OCI-LY7 (cell line): ENCODE measurements at regions not wholly inside any gene's neighbourhood (a gene's known extent, or its start where the extent isn't known, plus 50 kb on each side); places are given as distances from the start of the nearest gene placed in this dataset. TPM values are rescaled to one million over a fixed set of nuclear protein-coding genes. Genes with fewer than 3 reads are reported as not detected.

Experiments
- BruUV-seq: library from RNA; stranded (reverse); fragments of 400-500 nt; replicated peaks from 2 replicates; lab custom pipeline; 2021; lab: Mats Ljungman, UMichigan
- CTCF ChIA-PET: fragments of 300-600 bp; sonication (Branson Sonifier 250); formaldehyde crosslinking; loops from one replicate; lab custom pipeline; 2022; ENCODE audit warnings: antibody characterized with exemption; ENCODE audit not compliant: unreplicated experiment; lab: Charles Lee
- POLR2A ChIA-PET: fragments of 300-600 bp; sonication (Branson Sonifier 250); formaldehyde crosslinking; loops from one replicate; lab custom pipeline; 2022; ENCODE audit warnings: antibody characterized with exemption; lab: Charles Lee
- DNase-seq: peaks from one replicate; pipeline ENCODE4 v3.0.0-alpha.2; 2015; ENCODE audit warnings: low spot score
- H2AFZ ChIP-seq: fragments of 200-600 bp; sonication (generic), shearing (Covaris generic); 2 replicates; pipeline ENCODE4 v1.6.1; 2014; ENCODE audit warnings: mild to moderate bottlenecking, antibody characterized with exemption, low read length, moderate library complexity
- H3K27ac ChIP-seq: fragments of 200-600 bp; sonication (generic); 2 replicates; pipeline ENCODE4 v1.5.1; 2014; ENCODE audit warnings: mixed run types, low read depth, mild to moderate bottlenecking, moderate library complexity, low read length, inconsistent platforms; ENCODE audit not compliant: poor library complexity, severe bottlenecking
- H3K36me3 ChIP-seq: fragments of 200-600 bp; sonication (generic); 2 replicates; pipeline ENCODE4 v1.6.1; 2014; ENCODE audit warnings: mild to moderate bottlenecking, antibody characterized with exemption, low read length, moderate library complexity, mixed read lengths; ENCODE audit not compliant: insufficient read depth
- H3K4me1 ChIP-seq: fragments of 200-600 bp; sonication (generic); 2 replicates; pipeline ENCODE4 v1.5.1; 2014; ENCODE audit warnings: mild to moderate bottlenecking, low read length; ENCODE audit not compliant: insufficient read depth, poor library complexity, severe bottlenecking
- H3K4me2 ChIP-seq: fragments of 200-600 bp; sonication (generic); 2 replicates; pipeline ENCODE4 v1.6.1; 2014; ENCODE audit warnings: mild to moderate bottlenecking, low read length
- H3K4me3 ChIP-seq: fragments of 200-600 bp; sonication (generic); 2 replicates; pipeline ENCODE4 v1.5.1; 2014; ENCODE audit warnings: mild to moderate bottlenecking, low read depth, low read length; ENCODE audit not compliant: poor library complexity, severe bottlenecking
- H3K79me2 ChIP-seq: fragments of 200-600 bp; sonication (generic); 2 replicates; pipeline ENCODE4 v1.6.1; 2016; ENCODE audit warnings: low read depth, mild to moderate bottlenecking, low read length, moderate library complexity, mixed read lengths; ENCODE audit not compliant: insufficient read depth
- H3K9me2 ChIP-seq: fragments of 200-600 bp; sonication (generic); 2 replicates; pipeline ENCODE4 v1.6.1; 2016; ENCODE audit warnings: mild to moderate bottlenecking, low read length, mixed read lengths; ENCODE audit not compliant: insufficient read depth
- H3K9me3 ChIP-seq: fragments of 200-600 bp; sonication (generic); 2 replicates; pipeline ENCODE4 v1.6.1; 2014; ENCODE audit warnings: mild to moderate bottlenecking, mixed run types, low read length, mixed read lengths
- H4K20me1 ChIP-seq: fragments of 200-600 bp; sonication (generic); 2 replicates; pipeline ENCODE4 v1.6.1; 2014; ENCODE audit warnings: mild to moderate bottlenecking, antibody characterized with exemption, low read length, moderate library complexity, mixed read lengths; ENCODE audit not compliant: insufficient read depth
- CTCF ChIP-seq: fragments of 200-600 bp; sonication (generic); conservative IDR thresholded peaks from 2 replicates; pipeline ENCODE4 v1.5.1; 2014; ENCODE audit warnings: mild to moderate bottlenecking, antibody characterized with exemption, low read length, moderate library complexity, mixed read lengths
- EZH2phosphoT487 ChIP-seq: fragments of 200-600 bp; sonication (generic); IDR thresholded peaks from 2 replicates; pipeline ENCODE4 v1.6.1; 2018; ENCODE audit warnings: low read depth, borderline replicate concordance, mild to moderate bottlenecking, mixed run types, antibody characterized with exemption, low read length, moderate library complexity, mixed read lengths
- intact Hi-C: fragments of 100-400 bp; cut with micrococcal nuclease; formaldehyde crosslinking; loops from one replicate; pipeline ENCODE4 v1.10.0; 2022; ENCODE audit not compliant: unreplicated experiment
- small RNA-seq: library from RNA; depleted of rRNA; stranded (forward); fragments of <200 nt; gene quantifications from one replicate; pipeline ENCODE3, GENCODE V24; 2014

GRCh38 chr1:116322752-116323405, 50.2 kb upstream of the ATP1A1 start:
- H3K27ac ChIP-seq = no peak overlapping the region
- peaks cover 61% of the 10 kb centered on the region for H3K4me1 ChIP-seq
- no peak overlapping the region for H3K4me3 ChIP-seq
- ChIA-PET CTCF (no interaction called here), POLR2A (no interaction called here)
- no peak overlapping the region; the same call in 1 of the 2 replicates for H2AFZ ChIP-seq
- no peaks in the 10 kb centered on the region for H3K36me3 ChIP-seq
- H3K4me2 ChIP-seq = no peak overlapping the region
- no peak for DNase-seq
- no peak for TF ChIP-seq CTCF
- no peak for TF ChIP-seq EZH2phosphoT487
- no peaks in the 10 kb centered on the region for H3K9me2 ChIP-seq
- no TSS peak for BruUV-seq
- no peaks in the 10 kb centered on the region for H4K20me1 ChIP-seq
- intact Hi-C loops = no loop called here
- no peaks in the 10 kb centered on the region for H3K9me3 ChIP-seq
- no peaks in the 10 kb centered on the region for H3K79me2 ChIP-seq

Small RNA genes in the stretch of these regions (small RNA-seq; reads per million reads assigned to genes)
- not detected for gene RF00012
